HCT116 (cell line): ENCODE measurements at regions not wholly inside any gene's neighbourhood (a gene's known extent, or its start where the extent isn't known, plus 50 kb on each side); places are given as distances from the start of the nearest gene placed in this dataset.

ENCODE experiments used
- CEBPB ChIP-seq: IDR thresholded peaks from 2 replicates; pipeline ENCODE4 v1.6.1; 2012; ENCODE audit warnings: low read depth
- EGR1 ChIP-seq: IDR thresholded peaks from 2 replicates; pipeline ENCODE4 v1.6.1; 2012; ENCODE audit warnings: low read depth
- JUND ChIP-seq: IDR thresholded peaks from 2 replicates; pipeline ENCODE4 v1.6.1; 2012
- POLR2A ChIP-seq: IDR thresholded peaks from 2 replicates; pipeline ENCODE4 v1.7.0; 2011; ENCODE audit warnings: borderline replicate concordance; ENCODE audit not compliant: insufficient read depth, insufficient read length; ENCODE audit errors: extremely low read depth
- POLR2AphosphoS5 ChIP-seq: IDR thresholded peaks from 2 replicates; pipeline ENCODE4 v1.6.1; 2011; ENCODE audit warnings: mild to moderate bottlenecking, low read depth, low read length, moderate library complexity
- RAD21 ChIP-seq: IDR thresholded peaks from 2 replicates; pipeline ENCODE4 v1.6.1; 2012; ENCODE audit warnings: low read depth, mild to moderate bottlenecking
- SP1 ChIP-seq: IDR thresholded peaks from 2 replicates; pipeline ENCODE4 v1.6.1; 2012; ENCODE audit warnings: low read depth
- SRF ChIP-seq: IDR thresholded peaks from 2 replicates; pipeline ENCODE4 v1.6.1; 2012; ENCODE audit warnings: low read depth
- TCF7L2 ChIP-seq: IDR thresholded peaks from 2 replicates; pipeline ENCODE4 v1.7.0; 2011; ENCODE audit warnings: borderline replicate concordance, inconsistent platforms; ENCODE audit not compliant: insufficient read depth, insufficient read length; ENCODE audit errors: extremely low read depth
- TF ChIP-seq, protein P1 (sequence below), 3 experiments: fragments of 200-600 bp in 1 of 3; sonication (generic) in 1 of 3; IDR thresholded peaks in 2 of 3; conservative IDR thresholded peaks in 1 of 3; 2 replicates each; pipeline ENCODE4 v1.5.1; 2012 to 2017; ENCODE audit warnings: low read depth in 2 of 3, low read length in 2 of 3, antibody characterized with exemption in 1 of 3, borderline replicate concordance in 1 of 3, control low read depth in 1 of 3, mild to moderate bottlenecking in 1 of 3, mixed read lengths in 1 of 3, mixed run types in 1 of 3, moderate library complexity in 1 of 3; ENCODE audit not compliant: insufficient read depth in 1 of 3
- TF ChIP-seq, protein P2 (sequence below): IDR thresholded peaks from 2 replicates; pipeline ENCODE4 v1.6.1; 2012; ENCODE audit warnings: low read depth

DNA sequence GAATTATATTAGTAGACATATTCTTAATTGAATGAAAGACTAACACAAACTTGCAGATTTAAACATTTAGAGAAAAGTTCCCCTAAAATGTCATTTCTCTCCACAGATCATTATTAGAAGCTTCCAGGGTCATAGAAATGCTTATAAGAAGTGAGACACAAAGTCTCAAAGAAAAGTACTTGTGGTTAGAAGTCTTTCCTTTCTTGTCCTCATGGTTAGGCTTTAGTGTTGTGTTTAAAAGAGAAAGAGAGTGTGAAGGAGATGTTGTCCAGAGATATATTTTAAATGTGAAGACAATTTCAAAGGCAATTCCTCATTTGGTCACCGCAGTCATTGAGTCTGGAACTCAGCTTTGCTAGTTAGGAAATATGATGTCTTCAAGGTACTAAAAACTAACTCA is 230.4 kb upstream of the ARPP21 start:
- no peak for TF ChIP-seq RAD21
- TF ChIP-seq, protein P1, sequence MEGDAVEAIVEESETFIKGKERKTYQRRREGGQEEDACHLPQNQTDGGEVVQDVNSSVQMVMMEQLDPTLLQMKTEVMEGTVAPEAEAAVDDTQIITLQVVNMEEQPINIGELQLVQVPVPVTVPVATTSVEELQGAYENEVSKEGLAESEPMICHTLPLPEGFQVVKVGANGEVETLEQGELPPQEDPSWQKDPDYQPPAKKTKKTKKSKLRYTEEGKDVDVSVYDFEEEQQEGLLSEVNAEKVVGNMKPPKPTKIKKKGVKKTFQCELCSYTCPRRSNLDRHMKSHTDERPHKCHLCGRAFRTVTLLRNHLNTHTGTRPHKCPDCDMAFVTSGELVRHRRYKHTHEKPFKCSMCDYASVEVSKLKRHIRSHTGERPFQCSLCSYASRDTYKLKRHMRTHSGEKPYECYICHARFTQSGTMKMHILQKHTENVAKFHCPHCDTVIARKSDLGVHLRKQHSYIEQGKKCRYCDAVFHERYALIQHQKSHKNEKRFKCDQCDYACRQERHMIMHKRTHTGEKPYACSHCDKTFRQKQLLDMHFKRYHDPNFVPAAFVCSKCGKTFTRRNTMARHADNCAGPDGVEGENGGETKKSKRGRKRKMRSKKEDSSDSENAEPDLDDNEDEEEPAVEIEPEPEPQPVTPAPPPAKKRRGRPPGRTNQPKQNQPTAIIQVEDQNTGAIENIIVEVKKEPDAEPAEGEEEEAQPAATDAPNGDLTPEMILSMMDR (IDR thresholded peaks at IDR 0.05 in 2 of 3, conservative IDR thresholded peaks at IDR 0.05 in 1 of 3; ENCODE audit: borderline replicate concordance in 1 of 3, insufficient read depth in 1 of 3, low read depth in 2 of 3, low read length in 2 of 3), result no peak
- no peak for TF ChIP-seq POLR2A
- TF ChIP-seq, protein P2, sequence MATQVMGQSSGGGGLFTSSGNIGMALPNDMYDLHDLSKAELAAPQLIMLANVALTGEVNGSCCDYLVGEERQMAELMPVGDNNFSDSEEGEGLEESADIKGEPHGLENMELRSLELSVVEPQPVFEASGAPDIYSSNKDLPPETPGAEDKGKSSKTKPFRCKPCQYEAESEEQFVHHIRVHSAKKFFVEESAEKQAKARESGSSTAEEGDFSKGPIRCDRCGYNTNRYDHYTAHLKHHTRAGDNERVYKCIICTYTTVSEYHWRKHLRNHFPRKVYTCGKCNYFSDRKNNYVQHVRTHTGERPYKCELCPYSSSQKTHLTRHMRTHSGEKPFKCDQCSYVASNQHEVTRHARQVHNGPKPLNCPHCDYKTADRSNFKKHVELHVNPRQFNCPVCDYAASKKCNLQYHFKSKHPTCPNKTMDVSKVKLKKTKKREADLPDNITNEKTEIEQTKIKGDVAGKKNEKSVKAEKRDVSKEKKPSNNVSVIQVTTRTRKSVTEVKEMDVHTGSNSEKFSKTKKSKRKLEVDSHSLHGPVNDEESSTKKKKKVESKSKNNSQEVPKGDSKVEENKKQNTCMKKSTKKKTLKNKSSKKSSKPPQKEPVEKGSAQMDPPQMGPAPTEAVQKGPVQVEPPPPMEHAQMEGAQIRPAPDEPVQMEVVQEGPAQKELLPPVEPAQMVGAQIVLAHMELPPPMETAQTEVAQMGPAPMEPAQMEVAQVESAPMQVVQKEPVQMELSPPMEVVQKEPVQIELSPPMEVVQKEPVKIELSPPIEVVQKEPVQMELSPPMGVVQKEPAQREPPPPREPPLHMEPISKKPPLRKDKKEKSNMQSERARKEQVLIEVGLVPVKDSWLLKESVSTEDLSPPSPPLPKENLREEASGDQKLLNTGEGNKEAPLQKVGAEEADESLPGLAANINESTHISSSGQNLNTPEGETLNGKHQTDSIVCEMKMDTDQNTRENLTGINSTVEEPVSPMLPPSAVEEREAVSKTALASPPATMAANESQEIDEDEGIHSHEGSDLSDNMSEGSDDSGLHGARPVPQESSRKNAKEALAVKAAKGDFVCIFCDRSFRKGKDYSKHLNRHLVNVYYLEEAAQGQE, result no peak
- TF ChIP-seq SRF, result no peak
- TF ChIP-seq EGR1, result no peak
- no peak for TF ChIP-seq CEBPB
- TF ChIP-seq JUND, result no peak
- TF ChIP-seq TCF7L2, result no peak
- no peak for TF ChIP-seq SP1
- no peak for TF ChIP-seq POLR2AphosphoS5
